ENCODE measurements at regions not wholly inside any gene's neighbourhood (a gene's known extent, or its start where the extent isn't known, plus 50 kb on each side); places are given as distances from the start of the nearest gene placed in this dataset.
A peak's percentile ranks its signal among the peaks of the same experiment; 100 is the strongest.

- TF ChIP-seq ZNF776 (tag by site-specific recombination; IDR thresholded peaks at IDR 0.05; ENCODE audit: borderline replicate concordance) (no peak), ZIC2 (tag by site-specific recombination; IDR thresholded peaks at IDR 0.05) (no peak), ZNF510 (tag by site-specific recombination; IDR thresholded peaks at IDR 0.05; ENCODE audit: insufficient replicate concordance) (no peak), ZNF76 (tag by site-specific recombination; IDR thresholded peaks at IDR 0.05; ENCODE audit: borderline replicate concordance, low read depth) (no peak), ZNF18 (tag by site-specific recombination; IDR thresholded peaks at IDR 0.05) (no peak), ZNF239 (tag by site-specific recombination; IDR thresholded peaks at IDR 0.05) (no peak), BCL11A (tag by site-specific recombination; IDR thresholded peaks at IDR 0.05; ENCODE audit: low read depth) (no peak), ZNF692 (tag by site-specific recombination; IDR thresholded peaks at IDR 0.05) (no peak), ZNF146 (tag by site-specific recombination; IDR thresholded peaks at IDR 0.05) (no peak), GFI1B (tag by site-specific recombination; IDR thresholded peaks at IDR 0.05) (no peak)
- POLR2A ChIA-PET, result no interaction called here
- H3K4me1 ChIP-seq (ENCODE audit: control insufficient read depth, insufficient read depth, low read length), result no peaks in the 10 kb centered on the region
- CTCF ChIA-PET, result no interaction called here
- no peak overlapping the region for H3K4me3 ChIP-seq (ENCODE audit: low read depth, low read length)
- no peaks in the 10 kb centered on the region for H3K36me3 ChIP-seq (ENCODE audit: control insufficient read depth in 2 of 2, insufficient read depth in 1 of 2, low read length in 2 of 2)
- no peaks in the 10 kb centered on the region for H3K9me3 ChIP-seq (ENCODE audit: control insufficient read depth, insufficient read depth, low read depth, low read length)
- H3K27ac ChIP-seq (ENCODE audit: extremely low read depth, low read depth, low read length), result no peak overlapping the region
Observed at GRCh38 chr13:22175241-22175640, 504.4 kb downstream of the FGF9 start.

GRCh38 chr13:22175815-22176214 is 504.9 kb downstream of the FGF9 start:
- TF ChIP-seq ZNF596 (tag by site-specific recombination; IDR thresholded peaks at IDR 0.05) (no peak), ZNF2 (tag by site-specific recombination; IDR thresholded peaks at IDR 0.05) (no peak), PRDM4 (tag by site-specific recombination; IDR thresholded peaks at IDR 0.05) (no peak), ZNF658 (tag by site-specific recombination; IDR thresholded peaks at IDR 0.05) (no peak), MEIS1 (CRISPR knock-in tag; IDR thresholded peaks at IDR 0.05; ENCODE audit: borderline replicate concordance) (no peak)
- Histone ChIP-seq H3K4me1 (ENCODE audit: control insufficient read depth, insufficient read depth, low read length) (no peaks in the 10 kb centered on the region), H3K4me3 (ENCODE audit: low read depth, low read length) (no peak overlapping the region), H3K27ac (ENCODE audit: extremely low read depth, low read depth, low read length) (no peak overlapping the region), H3K9me3 (ENCODE audit: control insufficient read depth, insufficient read depth, low read depth, low read length) (no peaks in the 10 kb centered on the region), H3K36me3 (ENCODE audit: control insufficient read depth in 2 of 2, insufficient read depth in 1 of 2, low read length in 2 of 2) (no peaks in the 10 kb centered on the region)
- ChIA-PET POLR2A (no interaction called here), CTCF (no interaction called here)

GRCh38 chr13:22176968-22177520 is 506.2 kb downstream of the FGF9 start:
- peak; percentile 49 for TF ChIP-seq PRDM10 (tag by site-specific recombination; IDR thresholded peaks at IDR 0.05)
- TF ChIP-seq ZNF175 (tag by site-specific recombination; IDR thresholded peaks at IDR 0.05), result no peak
- Histone ChIP-seq H3K27ac (ENCODE audit: extremely low read depth, low read depth, low read length) (no peak overlapping the region), H3K4me1 (ENCODE audit: control insufficient read depth, insufficient read depth, low read length) (no peaks in the 10 kb centered on the region), H3K36me3 (ENCODE audit: control insufficient read depth in 2 of 2, insufficient read depth in 1 of 2, low read length in 2 of 2) (no peaks in the 10 kb centered on the region), H3K9me3 (ENCODE audit: control insufficient read depth, insufficient read depth, low read depth, low read length) (no peaks in the 10 kb centered on the region), H3K4me3 (ENCODE audit: low read depth, low read length) (no peak overlapping the region)
- POLR2A ChIA-PET, result no interaction called here
- CTCF ChIA-PET, result interaction anchor here (0.6 to 0.7 kb wide), 2 partner anchors 126 to 494 kb away, joined by 4 to 5 read pairs; no protein-coding TSS in a partner anchor
